Left lobe of liver (tissue), 2 donors: ENCODE measurements at regions not wholly inside any gene's neighbourhood (a gene's known extent, or its start where the extent isn't known, plus 50 kb on each side); places are given as distances from the start of the nearest gene placed in this dataset.
"Not testable (repeated sequence)": the region's sequence is repeated elsewhere in the genome, so short reads cannot be mapped to it uniquely, and the experiment has no call there.

Source experiments
- ATAC-seq: fragments of 200-7000 bp; cut with Tn5 transposase; one replicate; pipeline ENCODE4 v1.9.1; 2020; ENCODE audit warnings: mild to moderate bottlenecking, moderate library complexity
- DNase-seq: peaks from one replicate; pipeline ENCODE4 v3.0.0-alpha.2; 2020; ENCODE audit warnings: low spot score
- donor health status: DM: no; HTN: no; CAD: no; lungs with moderate emphysema.
- donor health status: DM: no; HTN: yes; CAD: no.

- ATAC-seq, DNase-seq: not testable (repeated sequence)
Measured at GRCh38 chr7:113269592-113269991, 151.2 kb upstream of the SMIM30 start.

GRCh38 chr7:113268757-113269156 lies 150.4 kb upstream of the SMIM30 start:
- DNase-seq: no peak
- ATAC-seq: no peak

DNA sequence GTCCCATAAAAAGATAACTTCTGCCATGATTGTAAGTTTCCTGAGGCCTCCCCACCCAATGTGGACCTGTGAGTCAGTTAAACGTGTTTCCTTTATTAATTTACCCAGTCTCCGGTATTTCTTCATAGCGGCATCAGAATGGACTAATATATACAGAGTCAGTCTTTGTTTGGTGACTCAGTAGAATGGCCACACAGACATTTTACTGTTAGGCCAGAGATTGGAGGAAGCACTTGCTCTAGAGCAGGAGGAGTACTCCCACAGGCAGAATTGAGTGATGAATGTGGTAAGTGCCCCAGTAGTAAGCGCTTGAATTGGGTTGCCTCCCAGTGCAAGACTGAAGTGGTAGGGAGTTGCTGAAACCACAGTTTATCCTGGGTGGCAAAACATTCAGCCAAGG lies 149.5 kb upstream of the SMIM30 start:
- DNase-seq (no peak), ATAC-seq (no peak)

DNA sequence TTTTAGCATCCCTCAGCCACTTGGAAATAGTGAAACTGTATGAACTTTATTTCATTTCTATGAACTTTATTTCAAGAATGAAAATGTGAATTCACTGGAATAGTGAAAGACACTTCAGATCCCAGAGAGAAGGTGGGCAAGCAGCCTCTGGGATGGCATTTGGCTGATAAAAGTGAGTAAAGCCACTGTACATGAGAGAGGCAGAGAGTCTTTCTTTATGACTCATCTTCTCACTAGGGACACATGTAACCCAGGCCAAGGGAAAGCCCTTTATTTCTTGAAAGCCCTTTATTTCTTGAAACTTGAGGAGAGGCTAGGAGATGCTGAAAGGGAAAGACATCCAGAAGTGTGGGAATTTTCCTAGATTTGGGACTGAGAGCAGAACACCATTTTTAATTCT lies 148.9 kb upstream of the SMIM30 start:
- DNase-seq (no peak), ATAC-seq (no peak)

GRCh38 chr7:113263749-113264148 lies 145.4 kb upstream of the SMIM30 start:
- DNase-seq (no peak), ATAC-seq (no peak)

- not testable (repeated sequence) for DNase-seq, ATAC-seq
Measured at GRCh38 chr7:113263215-113263742, 144.9 kb upstream of the SMIM30 start.

- no peak for DNase-seq
Measured at GRCh38 chr7:113256883-113257531, 138.7 kb upstream of the SMIM30 start.

GRCh38 chr7:113247198-113247597 lies 128.8 kb upstream of the SMIM30 start:
- DNase-seq (no peak), ATAC-seq (no peak)

More at GRCh38 chr7:113256883-113257531, 138.7 kb upstream of the SMIM30 start:
- ATAC-seq: no peak

- no peak for DNase-seq
Measured at GRCh38 chr7:113246738-113247137, 128.4 kb upstream of the SMIM30 start.

DNA sequence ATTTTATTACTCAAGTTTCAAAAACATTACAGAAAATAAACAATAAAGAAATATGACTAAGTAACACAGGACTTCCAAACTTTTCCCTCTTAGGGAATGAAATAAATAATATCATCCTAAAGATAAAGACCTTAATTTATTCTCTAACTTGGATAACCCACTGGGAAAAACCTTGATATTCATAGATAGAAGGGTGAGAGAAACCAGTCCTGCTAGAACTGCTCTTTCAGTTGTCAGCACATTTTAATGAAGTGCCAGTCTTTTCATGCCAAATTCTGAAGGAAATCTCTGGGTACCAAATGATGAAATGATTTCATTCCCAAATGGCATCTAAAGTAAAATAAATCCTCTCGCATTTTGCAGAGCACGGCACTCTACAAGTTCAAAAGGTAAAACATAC lies 114.5 kb upstream of the SMIM30 start:
- no peak for DNase-seq
- no peak for ATAC-seq

More at GRCh38 chr7:113246738-113247137, 128.4 kb upstream of the SMIM30 start:
- no peak for ATAC-seq

GRCh38 chr7:113230691-113231090 lies 112.3 kb upstream of the SMIM30 start:
- DNase-seq (no peak), ATAC-seq (no peak)

DNA sequence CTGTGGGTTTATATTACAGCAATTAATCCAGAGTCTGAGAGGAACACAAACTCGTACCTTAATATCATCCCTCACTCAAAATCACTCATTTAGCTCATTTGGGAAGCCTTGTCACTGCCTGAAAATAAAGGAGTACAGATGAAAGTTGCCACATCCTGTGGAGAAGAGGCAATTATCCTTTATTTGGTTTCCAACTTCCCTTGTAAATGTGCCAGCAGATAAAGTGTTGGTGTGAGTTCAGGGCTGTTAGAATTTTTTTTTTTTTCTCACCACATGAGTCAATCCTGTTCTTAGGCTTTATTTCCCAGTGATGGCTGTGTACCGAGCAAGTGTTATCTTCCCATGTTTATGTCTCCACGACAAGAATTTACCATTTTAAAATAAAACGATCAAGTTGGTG lies 99.0 kb upstream of the SMIM30 start:
- DNase-seq (no peak), ATAC-seq (no peak)

DNA sequence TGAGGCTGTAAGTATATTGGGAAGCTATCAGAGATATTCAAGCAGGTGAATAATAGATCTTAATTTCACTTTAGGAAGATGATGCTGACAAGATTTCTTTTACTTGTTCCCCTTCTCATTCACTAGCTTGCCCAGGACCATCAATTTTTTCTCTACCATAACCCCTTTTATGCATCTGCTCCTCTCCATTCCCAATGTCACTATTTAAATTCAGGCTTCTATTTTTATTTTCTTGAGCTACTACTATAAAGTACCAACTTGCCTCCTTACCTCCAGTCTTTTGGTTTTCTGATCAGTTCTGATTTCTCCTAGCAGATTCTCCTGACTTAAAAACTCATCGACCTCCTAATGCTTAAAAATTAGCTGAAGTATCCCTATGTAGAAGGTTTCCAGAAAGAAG lies 97.7 kb upstream of the SMIM30 start:
- no peak for ATAC-seq
- no peak for DNase-seq

- no peak for ATAC-seq
- DNase-seq: no peak
Measured at GRCh38 chr7:113209449-113210203, 91.3 kb upstream of the SMIM30 start.

GRCh38 chr7:113207931-113208330 lies 89.6 kb upstream of the SMIM30 start:
- DNase-seq: no peak

GRCh38 chr7:113207441-113207840 lies 89.1 kb upstream of the SMIM30 start:
- ATAC-seq: no peak
- no peak for DNase-seq

More at GRCh38 chr7:113207931-113208330, 89.6 kb upstream of the SMIM30 start:
- no peak for ATAC-seq

GRCh38 chr7:113204415-113204814 lies 86.1 kb upstream of the SMIM30 start:
- DNase-seq (no peak), ATAC-seq (no peak)

DNA sequence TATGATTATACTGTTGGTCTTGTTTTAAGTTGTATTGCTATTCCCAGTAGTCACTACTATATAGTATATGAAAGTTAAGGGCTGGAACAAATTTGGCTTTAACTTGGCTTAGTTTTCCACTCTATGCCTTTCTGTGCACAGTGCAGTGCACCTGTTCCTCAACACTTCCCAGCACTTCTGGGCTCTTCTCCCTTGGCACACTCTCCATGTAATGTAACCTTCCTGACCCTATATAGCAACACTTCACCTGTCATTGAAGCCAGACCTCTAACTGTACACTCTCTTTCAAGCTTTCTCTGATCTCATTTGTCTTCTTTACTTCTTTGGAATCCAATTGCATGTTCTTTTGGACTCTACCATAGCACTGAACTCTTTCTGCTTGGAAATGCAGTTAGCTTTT lies 83.9 kb upstream of the SMIM30 start:
- DNase-seq (no peak), ATAC-seq (no peak)

DNA sequence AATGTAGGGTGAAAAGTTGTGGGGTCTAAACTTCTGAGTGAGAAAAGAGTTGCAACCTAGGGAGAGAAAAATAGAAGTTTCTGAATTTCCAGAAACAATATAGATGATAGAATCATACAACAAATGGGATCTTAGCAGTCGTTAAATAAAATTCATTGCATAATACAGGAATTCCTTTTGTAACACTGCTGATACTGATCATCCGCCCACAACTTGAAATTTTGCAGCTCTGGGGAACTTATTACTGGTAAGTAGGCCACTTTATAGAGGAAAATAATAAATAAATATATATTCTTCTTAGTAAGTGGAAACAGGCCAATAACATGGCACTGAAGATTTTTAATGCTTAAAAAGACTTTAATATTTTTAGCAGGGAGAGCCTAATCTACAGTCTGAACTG lies 81.9 kb upstream of the SMIM30 start:
- ATAC-seq: no peak
- DNase-seq: no peak

- ATAC-seq (no peak), DNase-seq (no peak)
Measured at GRCh38 chr7:113199841-113200240, 81.5 kb upstream of the SMIM30 start.

DNA sequence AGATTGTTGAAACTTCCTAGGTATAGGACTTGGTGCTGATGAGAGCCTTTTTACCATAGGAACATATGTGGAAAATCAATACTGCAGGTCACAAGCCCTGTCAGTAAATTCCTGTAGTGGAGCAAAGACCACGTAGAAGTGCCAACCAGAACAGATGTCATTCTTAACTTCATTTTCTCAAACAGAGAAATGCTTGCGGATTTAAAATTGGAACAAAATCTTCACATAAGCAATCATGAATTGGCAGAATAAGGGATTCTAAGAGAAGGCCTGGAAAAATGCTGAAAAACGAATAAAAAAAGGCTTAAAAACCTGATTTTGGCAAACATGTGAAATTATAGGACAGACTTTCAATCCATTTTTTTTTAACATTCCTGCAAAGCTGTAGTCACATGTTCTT lies 80.8 kb upstream of the SMIM30 start:
- DNase-seq: no peak
- ATAC-seq: no peak

DNA sequence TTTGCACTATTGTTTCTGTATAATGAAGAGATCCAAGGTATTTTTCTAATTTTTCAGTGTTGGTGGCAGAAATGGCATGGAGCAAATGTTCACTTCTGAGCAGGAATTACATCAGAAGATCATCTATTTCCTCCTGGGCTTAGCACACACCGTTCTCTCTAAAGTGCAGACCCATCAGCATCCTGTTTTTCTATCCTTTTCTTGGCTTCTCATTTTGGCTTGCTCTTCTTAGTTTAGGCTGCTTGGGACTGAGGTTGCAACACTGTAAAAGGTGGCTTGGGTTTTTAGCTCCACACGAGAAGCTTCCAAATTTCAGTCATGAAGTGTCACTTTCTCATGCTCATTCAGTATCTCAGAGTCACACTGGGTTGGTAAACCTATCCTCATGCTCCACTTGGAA lies 79.9 kb upstream of the SMIM30 start:
- ATAC-seq: no peak
- DNase-seq: no peak
